SU-DHL-6 (cell line): ENCODE measurements at regions not wholly inside any gene's neighbourhood (a gene's known extent, or its start where the extent isn't known, plus 50 kb on each side); places are given as distances from the start of the nearest gene placed in this dataset.

Experiments used
- EZH2phosphoT487 ChIP-seq: fragments of 200-600 bp; sonication (generic), shearing (Covaris generic); conservative IDR thresholded peaks from 2 replicates; pipeline ENCODE4 v1.6.1; 2018; ENCODE audit warnings: mild to moderate bottlenecking, antibody characterized with exemption, low read length, moderate library complexity, mixed read lengths
- TF ChIP-seq, protein P1 (sequence below): fragments of 200-600 bp; sonication (generic); IDR thresholded peaks from one replicate; pipeline ENCODE4 v1.5.1; 2017; ENCODE audit warnings: antibody characterized with exemption, mild to moderate bottlenecking, low read length, moderate library complexity; ENCODE audit not compliant: insufficient read depth, poor library complexity, severe bottlenecking

DNA sequence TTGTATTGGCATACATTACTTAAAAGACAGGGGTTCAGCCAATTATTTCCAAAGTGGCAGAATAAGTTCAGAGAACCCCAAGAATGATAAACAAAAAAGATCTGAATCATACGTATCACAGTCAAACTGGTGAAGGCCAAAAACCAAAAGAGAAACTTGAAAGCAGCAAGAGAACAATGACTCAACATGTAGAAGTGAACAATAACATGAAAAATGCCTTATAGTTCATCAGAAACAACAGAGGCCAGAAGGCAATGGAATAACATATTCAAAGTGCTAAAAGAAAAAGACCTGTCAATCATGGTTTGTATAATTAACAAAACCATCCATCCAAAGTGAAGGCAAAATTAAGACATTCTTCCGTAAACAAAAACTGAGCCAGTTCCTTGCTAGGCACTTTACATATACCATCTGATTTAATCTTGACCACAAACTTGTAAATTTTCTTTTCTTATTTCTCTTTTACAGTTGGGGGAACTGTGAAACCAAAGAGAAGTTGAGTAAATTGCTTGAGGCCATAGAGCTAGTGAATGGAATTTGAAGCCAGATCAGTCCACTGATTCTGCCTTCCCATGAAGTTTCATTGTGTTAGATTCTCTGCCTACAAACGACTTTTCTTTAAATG lies 232.1 kb upstream of the SEL1L start:
- TF ChIP-seq, protein P1, sequence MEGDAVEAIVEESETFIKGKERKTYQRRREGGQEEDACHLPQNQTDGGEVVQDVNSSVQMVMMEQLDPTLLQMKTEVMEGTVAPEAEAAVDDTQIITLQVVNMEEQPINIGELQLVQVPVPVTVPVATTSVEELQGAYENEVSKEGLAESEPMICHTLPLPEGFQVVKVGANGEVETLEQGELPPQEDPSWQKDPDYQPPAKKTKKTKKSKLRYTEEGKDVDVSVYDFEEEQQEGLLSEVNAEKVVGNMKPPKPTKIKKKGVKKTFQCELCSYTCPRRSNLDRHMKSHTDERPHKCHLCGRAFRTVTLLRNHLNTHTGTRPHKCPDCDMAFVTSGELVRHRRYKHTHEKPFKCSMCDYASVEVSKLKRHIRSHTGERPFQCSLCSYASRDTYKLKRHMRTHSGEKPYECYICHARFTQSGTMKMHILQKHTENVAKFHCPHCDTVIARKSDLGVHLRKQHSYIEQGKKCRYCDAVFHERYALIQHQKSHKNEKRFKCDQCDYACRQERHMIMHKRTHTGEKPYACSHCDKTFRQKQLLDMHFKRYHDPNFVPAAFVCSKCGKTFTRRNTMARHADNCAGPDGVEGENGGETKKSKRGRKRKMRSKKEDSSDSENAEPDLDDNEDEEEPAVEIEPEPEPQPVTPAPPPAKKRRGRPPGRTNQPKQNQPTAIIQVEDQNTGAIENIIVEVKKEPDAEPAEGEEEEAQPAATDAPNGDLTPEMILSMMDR = no peak
- TF ChIP-seq EZH2phosphoT487 = no peak
